Prostate gland (tissue), 2 donors: ENCODE measurements at regions not wholly inside any gene's neighbourhood (a gene's known extent, or its start where the extent isn't known, plus 50 kb on each side); places are given as distances from the start of the nearest gene placed in this dataset.

ENCODE experiments used
- DNase-seq: peaks from one replicate; pipeline ENCODE4 v3.0.0-alpha.2; 2019; ENCODE audit warnings: low spot score
- H3K27ac ChIP-seq, 2 donors: fragments of 200-600 bp; sonication (generic); 2 replicates each; pipeline ENCODE4 v1.5.1; 2017 to 2019
- H3K27me3 ChIP-seq: fragments of 200-600 bp; sonication (generic); replicated peaks from 2 replicates; pipeline ENCODE4 v1.5.1; 2019; ENCODE audit not compliant: insufficient read depth
- H3K36me3 ChIP-seq, 2 donors: fragments of 200-600 bp; sonication (generic); 1 replicate in 1 of 2; 2 replicates in 1 of 2; pipeline versions ENCODE4 v1.5.1 to v1.8.1; 2017 to 2019
- H3K4me1 ChIP-seq: fragments of 200-600 bp; sonication (generic); replicated peaks from 2 replicates; pipeline ENCODE4 v1.5.1; 2019
- H3K4me3 ChIP-seq, 2 donors: fragments of 200-600 bp; sonication (generic); 2 replicates each; pipeline ENCODE4 v1.5.1; 2017 to 2019
- H3K9me3 ChIP-seq: fragments of 200-600 bp; sonication (generic); 2 replicates; pipeline ENCODE4 v1.5.1; 2017
- POLR2A ChIP-seq: fragments of 450-650 bp; IDR thresholded peaks from one replicate; pipeline ENCODE4 v1.6.1; 2016; ENCODE audit warnings: antibody characterized with exemption, mild to moderate bottlenecking
- POLR2AphosphoS5 ChIP-seq: sonication (generic); formaldehyde crosslinking; IDR thresholded peaks from one replicate; pipeline ENCODE4 v1.6.1; 2017; ENCODE audit warnings: antibody characterized with exemption
- WGBS: methylation state at CpG from one replicate; pipeline ENCODE4 v1.1.5; 2018; 5-methylcytosine and 5-hydroxymethylcytosine counted together
- intact Hi-C: fragments of 100-400 bp; cut with DNase I; formaldehyde crosslinking; loops from one replicate; pipeline ENCODE4 v1.14.2; 2022
- TF ChIP-seq, protein P1 (sequence below), 4 experiments: fragments of 200-600 bp in 2 of 4; fragments of 450-650 bp in 2 of 4; sonication (generic) in 2 of 4; IDR thresholded peaks; 1 replicate in 3 of 4; 2 replicates in 1 of 4; pipeline ENCODE4 v1.5.1; 2016 to 2019; ENCODE audit warnings: antibody characterized with exemption in 4 of 4, mild to moderate bottlenecking in 2 of 4, moderate library complexity in 2 of 4

DNA sequence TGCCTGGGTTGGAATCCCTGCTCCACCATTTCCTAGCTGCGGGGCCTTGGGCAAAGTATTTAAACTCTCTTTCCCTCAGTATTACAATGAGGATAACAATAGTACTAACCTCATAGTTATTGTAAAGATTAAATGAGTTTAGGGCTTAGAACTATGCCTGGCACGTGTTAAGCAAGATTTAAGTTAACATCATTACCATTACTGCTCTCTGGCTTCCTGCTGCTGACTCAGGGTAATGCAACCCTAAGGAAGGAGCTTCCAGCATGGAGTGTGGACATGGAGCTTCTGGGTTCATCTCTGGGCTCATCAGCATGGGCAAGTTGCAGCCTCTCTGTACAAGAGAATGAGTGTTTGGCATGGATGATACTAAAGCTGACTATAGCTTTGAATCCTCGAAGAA, 374.2 kb upstream of the MAP2 start:
- Histone ChIP-seq H3K27ac (no peak overlapping the region), H3K4me3 (no peak overlapping the region), H3K9me3 (no peaks in the 10 kb centered on the region), H3K27me3 (no peaks in the 10 kb centered on the region), H3K36me3 (no peaks in the 10 kb centered on the region), H3K4me1 (no peaks in the 10 kb centered on the region)
- intact Hi-C loops = no loop called here
- 51% methylated on average over 3 of the region's 3 CpGs for WGBS
- no peak for DNase-seq
- TF ChIP-seq POLR2AphosphoS5 (no peak), POLR2A (no peak)
- TF ChIP-seq, protein P1, sequence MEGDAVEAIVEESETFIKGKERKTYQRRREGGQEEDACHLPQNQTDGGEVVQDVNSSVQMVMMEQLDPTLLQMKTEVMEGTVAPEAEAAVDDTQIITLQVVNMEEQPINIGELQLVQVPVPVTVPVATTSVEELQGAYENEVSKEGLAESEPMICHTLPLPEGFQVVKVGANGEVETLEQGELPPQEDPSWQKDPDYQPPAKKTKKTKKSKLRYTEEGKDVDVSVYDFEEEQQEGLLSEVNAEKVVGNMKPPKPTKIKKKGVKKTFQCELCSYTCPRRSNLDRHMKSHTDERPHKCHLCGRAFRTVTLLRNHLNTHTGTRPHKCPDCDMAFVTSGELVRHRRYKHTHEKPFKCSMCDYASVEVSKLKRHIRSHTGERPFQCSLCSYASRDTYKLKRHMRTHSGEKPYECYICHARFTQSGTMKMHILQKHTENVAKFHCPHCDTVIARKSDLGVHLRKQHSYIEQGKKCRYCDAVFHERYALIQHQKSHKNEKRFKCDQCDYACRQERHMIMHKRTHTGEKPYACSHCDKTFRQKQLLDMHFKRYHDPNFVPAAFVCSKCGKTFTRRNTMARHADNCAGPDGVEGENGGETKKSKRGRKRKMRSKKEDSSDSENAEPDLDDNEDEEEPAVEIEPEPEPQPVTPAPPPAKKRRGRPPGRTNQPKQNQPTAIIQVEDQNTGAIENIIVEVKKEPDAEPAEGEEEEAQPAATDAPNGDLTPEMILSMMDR (IDR thresholded peaks at IDR 0.05) = no peak

DNA sequence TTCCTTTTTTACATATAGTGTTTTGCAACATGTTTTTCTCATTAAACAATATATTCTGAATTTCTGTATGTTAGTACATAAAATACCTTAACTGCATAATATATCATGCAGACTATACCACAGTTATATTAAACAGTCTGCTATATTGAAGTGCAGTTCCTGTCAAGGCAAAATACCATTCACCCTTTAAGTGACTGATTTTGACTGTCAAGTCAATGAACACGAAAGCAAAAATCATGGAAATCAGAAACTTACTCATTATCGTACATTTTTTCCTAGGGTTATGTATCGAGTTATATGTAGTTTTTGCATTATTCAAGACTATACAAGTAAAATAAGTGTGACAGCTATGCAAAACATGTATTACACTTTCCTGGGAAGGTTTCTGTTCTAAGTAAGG, 361.6 kb upstream of the MAP2 start:
- Histone ChIP-seq H3K27ac (no peak overlapping the region), H3K27me3 (no peaks in the 10 kb centered on the region), H3K9me3 (no peaks in the 10 kb centered on the region), H3K4me3 (no peak overlapping the region), H3K4me1 (no peaks in the 10 kb centered on the region), H3K36me3 (no peaks in the 10 kb centered on the region)
- no peak for DNase-seq
- TF ChIP-seq POLR2A (no peak), POLR2AphosphoS5 (no peak)
- TF ChIP-seq, protein P1 (IDR thresholded peaks at IDR 0.05) = no peak
- WGBS = 93% methylated on average over 3 of the region's 3 CpGs
- intact Hi-C loops = no loop called here

DNA sequence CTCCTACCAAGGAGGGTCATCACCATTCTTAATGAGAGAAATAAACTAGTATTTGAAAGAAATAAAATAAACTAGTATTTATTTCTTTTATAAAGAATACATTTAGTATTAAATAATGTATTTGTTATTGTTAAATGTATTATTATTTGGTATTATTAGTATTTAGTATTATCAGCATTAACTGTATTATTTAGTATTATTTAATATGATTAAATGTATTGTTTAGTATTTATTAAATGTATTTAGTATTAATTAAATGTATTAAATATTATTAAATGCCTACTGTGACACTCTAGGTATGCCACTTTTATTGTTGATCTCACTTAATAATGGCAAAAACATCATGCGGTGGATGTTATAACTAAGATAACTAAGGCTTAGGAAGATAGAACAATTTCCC, 353.6 kb upstream of the MAP2 start:
- no peaks in the 10 kb centered on the region for H3K9me3 ChIP-seq
- no peak for DNase-seq
- no peaks in the 10 kb centered on the region for H3K36me3 ChIP-seq
- no peak overlapping the region for H3K4me3 ChIP-seq
- intact Hi-C loops = no loop called here
- H3K4me1 ChIP-seq = no peaks in the 10 kb centered on the region
- no peak for TF ChIP-seq POLR2A
- TF ChIP-seq POLR2AphosphoS5 = no peak
- TF ChIP-seq, protein P1 (IDR thresholded peaks at IDR 0.05) = no peak
- no peak overlapping the region for H3K27ac ChIP-seq
- WGBS = 100% methylated on average over 1 of the region's 1 CpG
- H3K27me3 ChIP-seq = no peaks in the 10 kb centered on the region

DNA sequence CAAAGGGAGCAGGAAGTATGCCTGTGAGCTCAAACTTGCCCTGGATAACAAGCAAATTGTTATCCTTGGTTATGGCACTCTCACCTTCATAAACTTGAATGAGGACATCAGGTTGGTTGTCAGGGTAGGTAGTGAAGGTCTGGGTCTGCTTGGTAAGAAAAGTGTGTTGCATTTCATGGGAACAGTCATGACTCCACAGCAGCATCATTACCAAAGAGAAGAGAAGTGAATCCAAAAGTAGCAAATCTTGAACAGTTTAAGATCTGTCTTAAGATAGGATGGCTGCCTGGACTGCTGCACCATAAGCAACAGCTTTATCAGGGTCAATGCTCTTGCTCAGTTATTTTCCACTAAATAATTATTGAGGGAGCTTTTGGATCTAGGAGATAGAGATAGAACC, 350.7 kb upstream of the MAP2 start:
- intact Hi-C loops = no loop called here
- no peaks in the 10 kb centered on the region for H3K9me3 ChIP-seq
- H3K4me3 ChIP-seq = no peak overlapping the region
- H3K27ac ChIP-seq = no peak overlapping the region
- no peaks in the 10 kb centered on the region for H3K4me1 ChIP-seq
- TF ChIP-seq, protein P1 (IDR thresholded peaks at IDR 0.05) = no peak
- TF ChIP-seq POLR2AphosphoS5 = no peak
- TF ChIP-seq POLR2A = no peak
- no peak for DNase-seq
- H3K27me3 ChIP-seq = no peaks in the 10 kb centered on the region
- H3K36me3 ChIP-seq = no peaks in the 10 kb centered on the region

DNA sequence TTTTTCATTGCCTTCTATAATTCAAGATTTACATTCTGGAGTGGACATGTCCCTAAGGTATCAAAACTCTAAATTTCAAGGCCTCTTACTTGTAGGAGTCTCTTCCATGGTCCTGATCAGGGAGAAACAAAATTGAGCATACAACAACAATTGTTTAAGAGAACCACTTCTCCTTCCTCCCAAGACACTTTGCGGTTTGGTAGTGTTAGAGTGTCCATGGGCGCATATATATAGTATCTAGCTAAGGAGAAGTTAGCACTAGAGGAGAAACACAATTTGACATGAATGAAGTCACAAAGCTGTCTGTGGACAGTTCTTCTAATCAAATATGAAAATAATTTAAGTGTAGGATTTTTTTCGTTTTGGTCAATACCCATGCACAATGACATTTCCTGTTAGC, 349.1 kb upstream of the MAP2 start:
- intact Hi-C loops = no loop called here
- no peaks in the 10 kb centered on the region for H3K4me1 ChIP-seq
- no peaks in the 10 kb centered on the region for H3K9me3 ChIP-seq
- H3K27me3 ChIP-seq = no peaks in the 10 kb centered on the region
- TF ChIP-seq POLR2A (no peak), POLR2AphosphoS5 (no peak)
- TF ChIP-seq, protein P1 (IDR thresholded peaks at IDR 0.05) = no peak
- WGBS = 89% methylated on average over 3 of the region's 3 CpGs
- H3K4me3 ChIP-seq = no peak overlapping the region
- no peaks in the 10 kb centered on the region for H3K36me3 ChIP-seq
- no peak overlapping the region for H3K27ac ChIP-seq
- DNase-seq = no peak
